IPS-18a (cell line): ENCODE measurements at regions not wholly inside any gene's neighbourhood (a gene's known extent, or its start where the extent isn't known, plus 50 kb on each side); places are given as distances from the start of the nearest gene placed in this dataset.
"Not testable (repeated sequence)": the region's sequence is repeated elsewhere in the genome, so short reads cannot be mapped to it uniquely, and the experiment has no call there.

ENCODE experiments used
- H3K27ac ChIP-seq: one replicate; pipeline ENCODE4 v1.5.1; 2013; ENCODE audit warnings: low read length
- H3K27me3 ChIP-seq: one replicate; pipeline ENCODE4 v1.6.1; 2013; ENCODE audit warnings: mild to moderate bottlenecking, low read length; ENCODE audit not compliant: control insufficient read depth, insufficient read depth
- H3K36me3 ChIP-seq: one replicate; pipeline ENCODE4 v1.6.1; 2013; ENCODE audit warnings: low read depth, low read length; ENCODE audit not compliant: control insufficient read depth
- H3K4me1 ChIP-seq: one replicate; pipeline ENCODE4 v1.6.1; 2013; ENCODE audit warnings: low read depth, low read length; ENCODE audit not compliant: control insufficient read depth
- H3K4me3 ChIP-seq: one replicate; pipeline ENCODE4 v1.5.1; 2013; ENCODE audit warnings: low read length
- H3K9ac ChIP-seq: one replicate; pipeline ENCODE4 v1.6.1; 2013; ENCODE audit warnings: mild to moderate bottlenecking, low read length, moderate library complexity
- H3K9me3 ChIP-seq: one replicate; pipeline ENCODE4 v1.6.1; 2013; ENCODE audit warnings: low read depth, low read length; ENCODE audit not compliant: control insufficient read depth

GRCh38 chr20:17825960-17826843 is 126.4 kb downstream of the BANF2 start:
- Histone ChIP-seq H3K4me1 (peaks cover 14% of the 10 kb centered on the region), H3K9me3 (no peaks in the 10 kb centered on the region), H3K9ac (no peak overlapping the region), H3K36me3 (no peaks in the 10 kb centered on the region), H3K27me3 (no peaks in the 10 kb centered on the region), H3K4me3 (no peak overlapping the region), H3K27ac (no peak overlapping the region)

GRCh38 chr20:17825252-17825959 is 125.6 kb downstream of the BANF2 start:
- H3K9me3 ChIP-seq, result no peaks in the 10 kb centered on the region
- H3K36me3 ChIP-seq, result no peaks in the 10 kb centered on the region
- H3K9ac ChIP-seq, result no peak overlapping the region
- no peaks in the 10 kb centered on the region for H3K27me3 ChIP-seq
- no peak overlapping the region for H3K27ac ChIP-seq
- peaks cover 14% of the 10 kb centered on the region for H3K4me1 ChIP-seq
- no peak overlapping the region for H3K4me3 ChIP-seq

GRCh38 chr20:17824676-17825251 is 125.0 kb downstream of the BANF2 start:
- H3K9ac ChIP-seq, result no peak overlapping the region
- H3K4me1 ChIP-seq, result peaks cover 14% of the 10 kb centered on the region
- H3K4me3 ChIP-seq, result no peak overlapping the region
- H3K27ac ChIP-seq, result no peak overlapping the region
- H3K36me3 ChIP-seq, result no peaks in the 10 kb centered on the region
- H3K27me3 ChIP-seq, result no peaks in the 10 kb centered on the region
- H3K9me3 ChIP-seq, result no peaks in the 10 kb centered on the region

GRCh38 chr20:17823409-17824144 is 123.8 kb downstream of the BANF2 start:
- Histone ChIP-seq H3K4me1 (peaks cover 14% of the 10 kb centered on the region), H3K36me3 (no peaks in the 10 kb centered on the region), H3K9ac (no peak overlapping the region), H3K4me3 (no peak overlapping the region), H3K27me3 (no peaks in the 10 kb centered on the region), H3K27ac (no peak overlapping the region), H3K9me3 (no peaks in the 10 kb centered on the region)

GRCh38 chr20:17822540-17823408 is 123.0 kb downstream of the BANF2 start:
- peaks cover 13% of the 10 kb centered on the region for H3K4me1 ChIP-seq
- H3K9me3 ChIP-seq, result no peaks in the 10 kb centered on the region
- no peak overlapping the region for H3K27ac ChIP-seq
- H3K27me3 ChIP-seq, result no peaks in the 10 kb centered on the region
- no peaks in the 10 kb centered on the region for H3K36me3 ChIP-seq
- H3K9ac ChIP-seq, result no peak overlapping the region
- H3K4me3 ChIP-seq, result no peak overlapping the region

- Histone ChIP-seq H3K27me3 (no peaks in the 10 kb centered on the region), H3K9me3 (no peaks in the 10 kb centered on the region), H3K36me3 (no peaks in the 10 kb centered on the region), H3K4me1 (peaks cover 6% of the 10 kb centered on the region), H3K9ac (no peak overlapping the region), H3K27ac (no peak overlapping the region), H3K4me3 (no peak overlapping the region)
Measured at GRCh38 chr20:17822039-17822438, 122.3 kb downstream of the BANF2 start.

- not testable (repeated sequence) for H3K9ac ChIP-seq, H3K27ac ChIP-seq, H3K27me3 ChIP-seq, H3K36me3 ChIP-seq, H3K4me3 ChIP-seq, H3K4me1 ChIP-seq, H3K9me3 ChIP-seq
Measured at GRCh38 chr20:17821606-17822005, 121.8 kb downstream of the BANF2 start.

- peaks cover 6% of the 10 kb centered on the region for H3K4me1 ChIP-seq
Measured at GRCh38 chr20:17819395-17820093, 119.8 kb downstream of the BANF2 start.

GRCh38 chr20:17818187-17818586 is 118.4 kb downstream of the BANF2 start:
- Histone ChIP-seq H3K4me1 (no peaks in the 10 kb centered on the region), H3K9ac (no peak overlapping the region), H3K9me3 (no peaks in the 10 kb centered on the region), H3K27ac (no peak overlapping the region), H3K27me3 (no peaks in the 10 kb centered on the region), H3K36me3 (no peaks in the 10 kb centered on the region), H3K4me3 (no peak overlapping the region)

More at GRCh38 chr20:17819395-17820093, 119.8 kb downstream of the BANF2 start:
- H3K27me3 ChIP-seq, result no peaks in the 10 kb centered on the region
- H3K4me3 ChIP-seq, result no peak overlapping the region
- H3K36me3 ChIP-seq, result no peaks in the 10 kb centered on the region
- H3K9ac ChIP-seq, result no peak overlapping the region
- no peak overlapping the region for H3K27ac ChIP-seq
- H3K9me3 ChIP-seq, result no peaks in the 10 kb centered on the region

- H3K27ac ChIP-seq, result no peak overlapping the region
- H3K9ac ChIP-seq, result no peak overlapping the region
- H3K4me3 ChIP-seq, result no peak overlapping the region
- no peaks in the 10 kb centered on the region for H3K36me3 ChIP-seq
- H3K9me3 ChIP-seq, result no peaks in the 10 kb centered on the region
- no peaks in the 10 kb centered on the region for H3K27me3 ChIP-seq
- H3K4me1 ChIP-seq, result no peaks in the 10 kb centered on the region
Measured at GRCh38 chr20:17816804-17817587, 117.2 kb downstream of the BANF2 start.
